HG02623 (cell line): ENCODE measurements at regions not wholly inside any gene's neighbourhood (a gene's known extent, or its start where the extent isn't known, plus 50 kb on each side); places are given as distances from the start of the nearest gene placed in this dataset.
"Not testable (repeated sequence)": the region's sequence is repeated elsewhere in the genome, so short reads cannot be mapped to it uniquely, and the experiment has no call there.

ENCODE experiments used
- ATAC-seq: cut with Tn5 transposase; IDR thresholded peaks from one replicate; pipeline ENCODE4 v1.9.1; 2021; ENCODE audit warnings: moderate library complexity; ENCODE audit not compliant: unreplicated experiment

- not testable (repeated sequence) for ATAC-seq
Observed at GRCh38 chrX:66692512-66692911, 53.6 kb upstream of the EDA2R start.
